Loucy (cell line): ENCODE measurements at regions not wholly inside any gene's neighbourhood (a gene's known extent, or its start where the extent isn't known, plus 50 kb on each side); places are given as distances from the start of the nearest gene placed in this dataset.

Experiments
- CTCF ChIP-seq: fragments of 200-600 bp; sonication (generic); conservative IDR thresholded peaks from 2 replicates; pipeline ENCODE4 v1.5.1; 2014; ENCODE audit warnings: mild to moderate bottlenecking, antibody characterized with exemption, low read length
- EZH2phosphoT487 ChIP-seq: fragments of 200-600 bp; IDR thresholded peaks from 2 replicates; pipeline ENCODE4 v1.6.1; 2018; ENCODE audit warnings: antibody characterized with exemption, mild to moderate bottlenecking, moderate library complexity, borderline replicate concordance

GRCh38 chr1:213511173-213511572 is 460.1 kb downstream of the RPS6KC1 start:
- TF ChIP-seq CTCF: no peak
- TF ChIP-seq EZH2phosphoT487: no peak
